K562 (cell line): ENCODE measurements at regions not wholly inside any gene's neighbourhood (a gene's known extent, or its start where the extent isn't known, plus 50 kb on each side); places are given as distances from the start of the nearest gene placed in this dataset.

Experiments
- EZH2 ChIP-seq: IDR thresholded peaks from 2 replicates; pipeline ENCODE4 v1.6.1; 2012; ENCODE audit warnings: low read depth, mild to moderate bottlenecking, inconsistent platforms, low read length, borderline replicate concordance
- HMBOX1 ChIP-seq: sonication (generic); IDR thresholded peaks from 2 replicates; pipeline ENCODE4 v1.6.1; 2016
- KDM1A ChIP-seq, 2 experiments: fragments of 450-650 bp; IDR thresholded peaks; 2 replicates each; pipeline ENCODE4 v1.6.1; 2016; ENCODE audit warnings: mild to moderate bottlenecking in 2 of 2
- NFRKB ChIP-seq: fragments of 450-650 bp; IDR thresholded peaks from 2 replicates; pipeline ENCODE4 v1.6.1; 2016; ENCODE audit warnings: low read depth
- NFYB ChIP-seq: IDR thresholded peaks from 2 replicates; pipeline ENCODE4 v1.6.1; 2011; ENCODE audit warnings: mild to moderate bottlenecking, moderate library complexity; ENCODE audit not compliant: insufficient read length; ENCODE audit errors: extremely low read depth
- POLR2A ChIP-seq: fragments of 450-650 bp; conservative IDR thresholded peaks from 2 replicates; pipeline ENCODE4 v1.6.1; 2016
- ZBTB1 ChIP-seq: sonication (generic); formaldehyde crosslinking; IDR thresholded peaks from 2 replicates; pipeline ENCODE4 v1.8.1; 2023; ENCODE audit warnings: missing genetic modification reagents, low read depth, mild to moderate bottlenecking, borderline replicate concordance
- ZHX1 ChIP-seq: fragments of 150-350 bp; conservative IDR thresholded peaks from 2 replicates; pipeline ENCODE4 v1.6.1; 2014; ENCODE audit warnings: low read length
- ZNF274 ChIP-seq: IDR thresholded peaks from 2 replicates; pipeline ENCODE4 v1.6.1; 2011; ENCODE audit warnings: low read depth, mild to moderate bottlenecking, low read length, moderate library complexity, borderline replicate concordance

- TF ChIP-seq HMBOX1 (no peak), NFYB (no peak), ZHX1 (no peak), POLR2A (no peak), ZNF274 (no peak), EZH2 (no peak), NFRKB (no peak), KDM1A (IDR thresholded peaks at IDR 0.05) (no peak), ZBTB1 (CRISPR knock-in tag) (no peak)
Observed at GRCh38 chr6:21958428-21958827, 338.4 kb downstream of the PRL start.
